ENCODE measurements at regions not wholly inside any gene's neighbourhood (a gene's known extent, or its start where the extent isn't known, plus 50 kb on each side); places are given as distances from the start of the nearest gene placed in this dataset.

DNA sequence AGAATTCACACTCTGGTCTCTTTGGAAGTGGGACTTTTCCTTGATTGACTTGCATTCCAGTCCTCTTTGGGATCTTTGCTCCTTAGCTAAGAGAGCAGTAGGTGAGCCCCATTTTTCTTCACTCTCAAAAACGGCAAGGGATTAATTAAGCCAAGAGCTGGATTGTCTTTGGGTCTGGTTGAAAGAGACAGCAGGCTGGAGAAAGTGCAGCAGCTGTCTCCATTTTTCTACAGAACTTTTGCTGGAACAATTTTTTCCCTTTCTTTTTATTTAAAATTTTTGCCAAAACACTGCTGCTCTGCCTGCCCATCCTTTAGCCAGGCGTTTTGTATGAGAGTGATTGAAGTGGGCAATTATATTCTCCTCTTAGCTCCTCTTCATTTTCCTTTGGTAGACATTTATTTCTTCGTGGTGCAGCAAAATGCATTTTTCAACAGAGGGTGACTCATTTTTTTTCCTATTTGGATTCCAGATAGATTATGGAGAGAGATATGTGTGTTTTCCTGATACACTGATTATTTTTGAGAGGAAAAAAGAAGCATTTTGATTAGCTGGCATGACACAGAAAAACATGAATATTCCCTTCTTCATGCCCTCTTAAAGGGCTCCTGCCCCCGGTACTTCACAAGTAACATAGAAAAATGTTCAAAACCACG lies 371.2 kb upstream of the NBEA start:
- intact Hi-C loops (cut with DNase I, micrococcal nuclease), result no loop called here
- Mint-ChIP-seq H3K4me1 (ENCODE audit: low read depth) (no peaks in the 10 kb centered on the region), H3K27me3 (no peaks in the 10 kb centered on the region), H3K36me3 (ENCODE audit: low read depth) (no peaks in the 10 kb centered on the region), H3K4me3 (no peak overlapping the region), H3K9me3 (no peaks in the 10 kb centered on the region), H3K27ac (no peak overlapping the region)
- DNase-seq (no peak), ATAC-seq (ENCODE audit: poor library complexity) (no peak)
- H3K4me3 ChIP-seq (ENCODE audit: low read length), result no peak overlapping the region
- no peak for TF ChIP-seq CTCF (IDR thresholded peaks at IDR 0.05)
- H3K9me3 ChIP-seq (ENCODE audit: control insufficient read depth in 1 of 2, insufficient read depth in 1 of 2, low read length in 2 of 2), result peaks cover 0 to 10% of the 10 kb centered on the region in 2 experiments
- no peaks in the 10 kb centered on the region for H3K36me3 ChIP-seq (ENCODE audit: insufficient read depth, low read length)
- CTCF ChIA-PET, result no interaction called here
- H3K4me1 ChIP-seq (ENCODE audit: insufficient read depth, low read length), result no peaks in the 10 kb centered on the region
- H3K27ac ChIP-seq (ENCODE audit: low read depth in 1 of 2, low read length in 2 of 2), result no peak overlapping the region
- no peaks in the 10 kb centered on the region for H3K27me3 ChIP-seq (ENCODE audit: control insufficient read depth in 1 of 2, insufficient read depth in 2 of 2, low read length in 2 of 2)
- POLR2A ChIA-PET, result no interaction called here

- no peak overlapping the region for H3K4me3 Mint-ChIP-seq
- H3K27ac Mint-ChIP-seq, result no peak overlapping the region
- H3K36me3 ChIP-seq (ENCODE audit: insufficient read depth, low read length), result no peaks in the 10 kb centered on the region
Measured at GRCh38 chr13:34571716-34572115, 370.4 kb upstream of the NBEA start.

GRCh38 chr13:34577051-34577450 lies 365.0 kb upstream of the NBEA start:
- H3K4me3 ChIP-seq (ENCODE audit: low read length), result no peak overlapping the region
- TF ChIP-seq CTCF (IDR thresholded peaks at IDR 0.05), result no peak
- no peak for ATAC-seq (ENCODE audit: poor library complexity)
- DNase-seq, result no peak
- H3K27ac Mint-ChIP-seq, result no peak overlapping the region
- POLR2A ChIA-PET, result no interaction called here
- no peaks in the 10 kb centered on the region for H3K36me3 ChIP-seq (ENCODE audit: insufficient read depth, low read length)
- CTCF ChIA-PET, result no interaction called here
- H3K36me3 Mint-ChIP-seq (ENCODE audit: low read depth), result no peaks in the 10 kb centered on the region
- no peak overlapping the region for H3K27ac ChIP-seq (ENCODE audit: low read depth in 1 of 2, low read length in 2 of 2)
- no peak overlapping the region for H3K4me3 Mint-ChIP-seq
- intact Hi-C loops (cut with DNase I, micrococcal nuclease), result no loop called here
- no peaks in the 10 kb centered on the region for H3K27me3 ChIP-seq (ENCODE audit: control insufficient read depth in 1 of 2, insufficient read depth in 2 of 2, low read length in 2 of 2)
- no peaks in the 10 kb centered on the region for H3K4me1 ChIP-seq (ENCODE audit: insufficient read depth, low read length)
- no peaks in the 10 kb centered on the region for H3K27me3 Mint-ChIP-seq
- no peaks in the 10 kb centered on the region for H3K4me1 Mint-ChIP-seq (ENCODE audit: low read depth)
- peaks cover 0 to 10% of the 10 kb centered on the region in 2 experiments for H3K9me3 ChIP-seq (ENCODE audit: control insufficient read depth in 1 of 2, insufficient read depth in 1 of 2, low read length in 2 of 2)
- no peaks in the 10 kb centered on the region for H3K9me3 Mint-ChIP-seq

More at GRCh38 chr13:34571716-34572115, 370.4 kb upstream of the NBEA start:
- no peak for DNase-seq
- no peaks in the 10 kb centered on the region for H3K9me3 Mint-ChIP-seq
- H3K27ac ChIP-seq (ENCODE audit: low read depth in 1 of 2, low read length in 2 of 2), result no peak overlapping the region
- H3K9me3 ChIP-seq (ENCODE audit: control insufficient read depth in 1 of 2, insufficient read depth in 1 of 2, low read length in 2 of 2), result peaks cover 0 to 10% of the 10 kb centered on the region in 2 experiments
- no peaks in the 10 kb centered on the region for H3K4me1 Mint-ChIP-seq (ENCODE audit: low read depth)
- no peak for TF ChIP-seq CTCF (IDR thresholded peaks at IDR 0.05)
- no peak overlapping the region for H3K4me3 ChIP-seq (ENCODE audit: low read length)
- intact Hi-C loops (cut with DNase I, micrococcal nuclease), result no loop called here
- ChIA-PET POLR2A (no interaction called here), CTCF (no interaction called here)
- no peaks in the 10 kb centered on the region for H3K27me3 Mint-ChIP-seq
- ATAC-seq (ENCODE audit: poor library complexity), result no peak
- no peaks in the 10 kb centered on the region for H3K27me3 ChIP-seq (ENCODE audit: control insufficient read depth in 1 of 2, insufficient read depth in 2 of 2, low read length in 2 of 2)
- H3K36me3 Mint-ChIP-seq (ENCODE audit: low read depth), result no peaks in the 10 kb centered on the region
- H3K4me1 ChIP-seq (ENCODE audit: insufficient read depth, low read length), result no peaks in the 10 kb centered on the region
